GM12878 (cell line): ENCODE measurements at regions not wholly inside any gene's neighbourhood (a gene's known extent, or its start where the extent isn't known, plus 50 kb on each side); places are given as distances from the start of the nearest gene placed in this dataset.

Experiments
- BRCA1 ChIP-seq: IDR thresholded peaks from 2 replicates; pipeline ENCODE4 v1.6.1; 2011; ENCODE audit warnings: low read depth, low read length, improper control_type of control experiment
- CHD1 ChIP-seq: IDR thresholded peaks from 2 replicates; pipeline ENCODE4 v1.6.1; 2012; ENCODE audit warnings: low read depth, low read length, improper control_type of control experiment
- E2F8 ChIP-seq: fragments of 450-650 bp; IDR thresholded peaks from 2 replicates; pipeline ENCODE4 v1.6.1; 2018; ENCODE audit warnings: mild to moderate bottlenecking, low read depth, moderate library complexity; ENCODE audit not compliant: partially characterized antibody
- HDAC2 ChIP-seq: fragments of 200-600 bp; sonication (generic); IDR thresholded peaks from 2 replicates; pipeline ENCODE4 v1.6.1; 2017
- IRF4 ChIP-seq: IDR thresholded peaks from 2 replicates; pipeline ENCODE4 v1.6.1; 2011; ENCODE audit warnings: low read depth, low read length
- KLF5 ChIP-seq: fragments of 450-650 bp; IDR thresholded peaks from 2 replicates; pipeline ENCODE4 v1.6.1; 2014; ENCODE audit warnings: mild to moderate bottlenecking; ENCODE audit not compliant: partially characterized antibody
- RFX5 ChIP-seq: IDR thresholded peaks from 2 replicates; pipeline ENCODE4 v1.6.1; 2011; ENCODE audit warnings: low read depth, low read length, improper control_type of control experiment
- SP1 ChIP-seq: IDR thresholded peaks from one replicate; pipeline ENCODE4 v1.6.1; 2011; ENCODE audit warnings: low read depth, low read length
- TAF1 ChIP-seq: IDR thresholded peaks from 2 replicates; pipeline ENCODE4 v1.6.1; 2011; ENCODE audit warnings: mild to moderate bottlenecking, low read depth, low read length, borderline replicate concordance
- TF ChIP-seq, protein P1 (sequence below): fragments of 150-350 bp; IDR thresholded peaks from 2 replicates; pipeline ENCODE4 v1.6.1; 2016; ENCODE audit warnings: low read depth, low read length
- TF ChIP-seq, protein P2 (sequence below): fragments of 450-650 bp; formaldehyde crosslinking; IDR thresholded peaks from 2 replicates; pipeline ENCODE4 v1.5.0; 2022; ENCODE audit warnings: mild to moderate bottlenecking, missing genetic modification characterization

DNA sequence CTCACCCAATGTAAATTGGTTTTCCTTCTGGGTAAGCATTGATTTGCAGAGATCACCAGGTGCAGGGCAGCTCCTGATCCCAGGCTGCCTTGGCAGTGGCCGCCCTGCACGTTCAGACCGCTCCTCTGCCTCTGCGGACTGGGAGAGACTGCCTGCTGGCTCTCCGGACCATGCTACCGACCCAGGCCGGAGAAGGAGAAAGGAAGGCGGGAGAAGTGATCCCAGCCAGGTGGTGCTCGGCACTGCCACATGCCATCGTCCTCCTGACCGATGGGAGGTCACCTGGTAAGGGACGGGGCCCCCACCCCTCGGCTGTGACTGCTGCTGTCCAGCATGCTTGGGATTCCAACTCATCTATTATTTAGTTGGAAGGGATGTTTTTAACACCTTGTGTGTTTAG lies 108.1 kb upstream of the POU3F3 start (continued):
- TF ChIP-seq RFX5 (no peak), IRF4 (no peak), E2F8 (no peak), TAF1 (no peak), CHD1 (no peak), BRCA1 (no peak), KLF5 (no peak), HDAC2 (no peak), SP1 (no peak)
- TF ChIP-seq, protein P1, sequence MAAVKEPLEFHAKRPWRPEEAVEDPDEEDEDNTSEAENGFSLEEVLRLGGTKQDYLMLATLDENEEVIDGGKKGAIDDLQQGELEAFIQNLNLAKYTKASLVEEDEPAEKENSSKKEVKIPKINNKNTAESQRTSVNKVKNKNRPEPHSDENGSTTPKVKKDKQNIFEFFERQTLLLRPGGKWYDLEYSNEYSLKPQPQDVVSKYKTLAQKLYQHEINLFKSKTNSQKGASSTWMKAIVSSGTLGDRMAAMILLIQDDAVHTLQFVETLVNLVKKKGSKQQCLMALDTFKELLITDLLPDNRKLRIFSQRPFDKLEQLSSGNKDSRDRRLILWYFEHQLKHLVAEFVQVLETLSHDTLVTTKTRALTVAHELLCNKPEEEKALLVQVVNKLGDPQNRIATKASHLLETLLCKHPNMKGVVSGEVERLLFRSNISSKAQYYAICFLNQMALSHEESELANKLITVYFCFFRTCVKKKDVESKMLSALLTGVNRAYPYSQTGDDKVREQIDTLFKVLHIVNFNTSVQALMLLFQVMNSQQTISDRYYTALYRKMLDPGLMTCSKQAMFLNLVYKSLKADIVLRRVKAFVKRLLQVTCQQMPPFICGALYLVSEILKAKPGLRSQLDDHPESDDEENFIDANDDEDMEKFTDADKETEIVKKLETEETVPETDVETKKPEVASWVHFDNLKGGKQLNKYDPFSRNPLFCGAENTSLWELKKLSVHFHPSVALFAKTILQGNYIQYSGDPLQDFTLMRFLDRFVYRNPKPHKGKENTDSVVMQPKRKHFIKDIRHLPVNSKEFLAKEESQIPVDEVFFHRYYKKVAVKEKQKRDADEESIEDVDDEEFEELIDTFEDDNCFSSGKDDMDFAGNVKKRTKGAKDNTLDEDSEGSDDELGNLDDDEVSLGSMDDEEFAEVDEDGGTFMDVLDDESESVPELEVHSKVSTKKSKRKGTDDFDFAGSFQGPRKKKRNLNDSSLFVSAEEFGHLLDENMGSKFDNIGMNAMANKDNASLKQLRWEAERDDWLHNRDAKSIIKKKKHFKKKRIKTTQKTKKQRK, result no peak
- TF ChIP-seq, protein P2, sequence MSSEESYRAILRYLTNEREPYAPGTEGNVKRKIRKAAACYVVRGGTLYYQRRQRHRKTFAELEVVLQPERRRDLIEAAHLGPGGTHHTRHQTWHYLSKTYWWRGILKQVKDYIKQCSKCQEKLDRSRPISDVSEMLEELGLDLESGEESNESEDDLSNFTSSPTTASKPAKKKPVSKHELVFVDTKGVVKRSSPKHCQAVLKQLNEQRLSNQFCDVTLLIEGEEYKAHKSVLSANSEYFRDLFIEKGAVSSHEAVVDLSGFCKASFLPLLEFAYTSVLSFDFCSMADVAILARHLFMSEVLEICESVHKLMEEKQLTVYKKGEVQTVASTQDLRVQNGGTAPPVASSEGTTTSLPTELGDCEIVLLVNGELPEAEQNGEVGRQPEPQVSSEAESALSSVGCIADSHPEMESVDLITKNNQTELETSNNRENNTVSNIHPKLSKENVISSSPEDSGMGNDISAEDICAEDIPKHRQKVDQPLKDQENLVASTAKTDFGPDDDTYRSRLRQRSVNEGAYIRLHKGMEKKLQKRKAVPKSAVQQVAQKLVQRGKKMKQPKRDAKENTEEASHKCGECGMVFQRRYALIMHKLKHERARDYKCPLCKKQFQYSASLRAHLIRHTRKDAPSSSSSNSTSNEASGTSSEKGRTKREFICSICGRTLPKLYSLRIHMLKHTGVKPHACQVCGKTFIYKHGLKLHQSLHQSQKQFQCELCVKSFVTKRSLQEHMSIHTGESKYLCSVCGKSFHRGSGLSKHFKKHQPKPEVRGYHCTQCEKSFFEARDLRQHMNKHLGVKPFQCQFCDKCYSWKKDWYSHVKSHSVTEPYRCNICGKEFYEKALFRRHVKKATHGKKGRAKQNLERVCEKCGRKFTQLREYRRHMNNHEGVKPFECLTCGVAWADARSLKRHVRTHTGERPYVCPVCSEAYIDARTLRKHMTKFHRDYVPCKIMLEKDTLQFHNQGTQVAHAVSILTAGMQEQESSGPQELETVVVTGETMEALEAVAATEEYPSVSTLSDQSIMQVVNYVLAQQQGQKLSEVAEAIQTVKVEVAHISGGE (CRISPR knock-in tag), result no peak
- TF ChIP-seq, all 136 proteins: peak for 0
